Uterus (tissue), 3 donors: ENCODE measurements at regions not wholly inside any gene's neighbourhood (a gene's known extent, or its start where the extent isn't known, plus 50 kb on each side); places are given as distances from the start of the nearest gene placed in this dataset.
A peak's percentile ranks its signal among the peaks of the same experiment; 100 is the strongest.

ENCODE experiments used
- DNase-seq, 2 donors: peaks; one replicate each; pipeline ENCODE4 v3.0.0-alpha.2; 2019 to 2020
- H3K27ac ChIP-seq, 2 donors: fragments of 200-600 bp; sonication (generic); 1 replicate in 1 of 2; 2 replicates in 1 of 2; pipeline ENCODE4 v1.5.1; 2016 to 2018
- H3K27me3 ChIP-seq, 2 donors: fragments of 200-600 bp; sonication (generic); one replicate each; pipeline ENCODE4 v1.5.1; 2018 to 2019; ENCODE audit warnings: control low read depth in 1 of 2
- H3K36me3 ChIP-seq, 2 donors: fragments of 200-600 bp; sonication (generic); one replicate each; pipeline ENCODE4 v1.5.1; 2019; ENCODE audit warnings: control low read depth in 1 of 2
- H3K4me1 ChIP-seq, 2 donors: fragments of 200-600 bp; sonication (generic); one replicate each; pipeline ENCODE4 v1.5.1; 2018 to 2019; ENCODE audit warnings: control low read depth in 1 of 2
- H3K4me3 ChIP-seq, 2 donors: fragments of 200-600 bp; sonication (generic); 1 replicate in 1 of 2; 2 replicates in 1 of 2; pipeline ENCODE4 v1.5.1; 2018 to 2019; ENCODE audit warnings: mild to moderate bottlenecking in 1 of 2
- H3K9me3 ChIP-seq, 2 donors: fragments of 200-600 bp; sonication (generic); one replicate each; pipeline ENCODE4 v1.5.1; 2019; ENCODE audit warnings: control low read depth in 1 of 2
- POLR2A ChIP-seq, 2 donors: fragments of 450-650 bp; IDR thresholded peaks; one replicate each; pipeline ENCODE4 v1.6.1; 2016; ENCODE audit warnings: antibody characterized with exemption in 2 of 2, mild to moderate bottlenecking in 1 of 2, moderate library complexity in 1 of 2
- intact Hi-C: fragments of 100-400 bp; cut with DNase I; formaldehyde crosslinking; loops from one replicate; pipeline ENCODE4 v1.15.1; 2023; ENCODE audit warnings: low total_unique reads
- TF ChIP-seq, protein P1 (sequence below), 4 experiments: fragments of 200-600 bp in 2 of 4; fragments of 450-650 bp in 2 of 4; sonication (generic) in 2 of 4; IDR thresholded peaks; one replicate each; pipeline ENCODE4 v1.5.1; 2016 to 2019; ENCODE audit warnings: antibody characterized with exemption in 4 of 4, mild to moderate bottlenecking in 2 of 4, moderate library complexity in 1 of 4
- donor health status: DM: yes; HTN: yes; CAD: no.

DNA sequence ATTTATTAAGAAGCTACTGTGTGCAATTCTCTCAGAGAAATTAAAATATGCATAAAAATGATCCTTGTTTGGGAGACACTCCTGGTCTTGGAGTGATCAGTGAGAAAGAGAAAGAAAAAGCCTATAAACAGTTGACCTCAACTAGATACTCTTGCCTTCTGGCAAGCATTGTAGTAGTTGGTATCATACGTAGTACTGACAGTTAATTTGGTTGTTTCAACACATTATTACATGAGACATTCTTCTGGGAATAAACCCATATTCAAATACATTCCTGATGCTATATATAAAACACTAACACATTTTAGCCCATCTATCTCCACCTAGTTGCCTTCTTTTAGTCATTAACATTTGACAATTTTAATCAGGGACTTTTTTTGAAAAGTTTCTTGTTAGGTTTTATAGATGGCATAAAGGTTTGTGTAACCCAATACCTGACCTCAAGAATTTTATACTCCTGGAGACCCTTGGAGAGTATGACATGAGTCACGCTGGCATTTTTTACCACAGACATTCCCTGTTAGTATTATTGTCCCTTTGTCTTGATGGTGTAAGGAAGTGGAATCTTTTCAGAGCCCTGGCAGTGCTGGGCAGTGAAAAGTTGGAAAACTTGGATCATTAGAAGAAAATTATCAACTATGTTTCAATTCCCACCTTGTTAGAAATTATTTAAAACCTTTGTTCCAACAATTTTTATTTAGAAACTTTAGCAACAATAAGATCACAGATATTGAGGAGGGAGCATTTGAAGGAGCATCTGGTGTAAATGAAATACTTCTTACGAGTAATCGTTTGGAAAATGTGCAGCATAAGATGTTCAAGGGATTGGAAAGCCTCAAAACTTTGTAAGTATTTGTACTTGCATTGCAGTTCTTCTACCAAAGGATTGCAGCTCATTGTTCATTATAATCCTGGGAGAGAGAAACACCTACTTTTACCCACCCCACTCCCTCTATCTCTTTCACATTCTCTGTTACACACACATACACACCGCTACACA, 167.1 kb upstream of the PACRGL start:
- TF ChIP-seq, protein P1, sequence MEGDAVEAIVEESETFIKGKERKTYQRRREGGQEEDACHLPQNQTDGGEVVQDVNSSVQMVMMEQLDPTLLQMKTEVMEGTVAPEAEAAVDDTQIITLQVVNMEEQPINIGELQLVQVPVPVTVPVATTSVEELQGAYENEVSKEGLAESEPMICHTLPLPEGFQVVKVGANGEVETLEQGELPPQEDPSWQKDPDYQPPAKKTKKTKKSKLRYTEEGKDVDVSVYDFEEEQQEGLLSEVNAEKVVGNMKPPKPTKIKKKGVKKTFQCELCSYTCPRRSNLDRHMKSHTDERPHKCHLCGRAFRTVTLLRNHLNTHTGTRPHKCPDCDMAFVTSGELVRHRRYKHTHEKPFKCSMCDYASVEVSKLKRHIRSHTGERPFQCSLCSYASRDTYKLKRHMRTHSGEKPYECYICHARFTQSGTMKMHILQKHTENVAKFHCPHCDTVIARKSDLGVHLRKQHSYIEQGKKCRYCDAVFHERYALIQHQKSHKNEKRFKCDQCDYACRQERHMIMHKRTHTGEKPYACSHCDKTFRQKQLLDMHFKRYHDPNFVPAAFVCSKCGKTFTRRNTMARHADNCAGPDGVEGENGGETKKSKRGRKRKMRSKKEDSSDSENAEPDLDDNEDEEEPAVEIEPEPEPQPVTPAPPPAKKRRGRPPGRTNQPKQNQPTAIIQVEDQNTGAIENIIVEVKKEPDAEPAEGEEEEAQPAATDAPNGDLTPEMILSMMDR (IDR thresholded peaks at IDR 0.05): no peak
- no peak for TF ChIP-seq POLR2A (IDR thresholded peaks at IDR 0.05)
- Histone ChIP-seq H3K4me1 (no peaks in the 10 kb centered on the region), H3K4me3 (no peak overlapping the region), H3K27ac (no peak overlapping the region), H3K27me3 (no peaks in the 10 kb centered on the region), H3K9me3 (no peaks in the 10 kb centered on the region), H3K36me3 (no peaks in the 10 kb centered on the region)
- intact Hi-C loops: no loop called here
- DNase-seq: no peak

DNA sequence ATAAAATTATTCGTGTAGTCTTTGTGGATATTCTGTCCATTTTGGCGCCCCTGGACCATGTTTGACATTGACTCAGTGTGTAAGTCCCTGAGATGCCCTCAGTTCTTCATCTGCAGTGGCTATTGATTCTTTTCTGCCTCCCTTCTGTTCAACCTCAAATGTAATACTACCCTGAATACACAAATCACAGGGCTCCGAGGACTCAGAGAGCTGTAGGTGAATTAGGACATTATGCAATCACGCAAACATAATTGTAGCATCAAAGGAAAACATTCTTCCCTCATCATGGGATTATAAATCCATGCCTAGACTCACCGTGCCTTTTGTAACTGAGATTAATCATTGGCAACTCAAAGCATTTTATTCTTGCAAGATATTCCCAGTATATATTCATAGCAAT, 161.4 kb upstream of the PACRGL start:
- Histone ChIP-seq H3K36me3 (no peaks in the 10 kb centered on the region), H3K27me3 (no peaks in the 10 kb centered on the region), H3K4me1 (no peaks in the 10 kb centered on the region), H3K9me3 (no peaks in the 10 kb centered on the region), H3K27ac (no peak overlapping the region), H3K4me3 (no peak overlapping the region)
- no peak for DNase-seq
- intact Hi-C loops: no loop called here
- no peak for TF ChIP-seq POLR2A (IDR thresholded peaks at IDR 0.05)
- TF ChIP-seq, protein P1 (IDR thresholded peaks at IDR 0.05): no peak

DNA sequence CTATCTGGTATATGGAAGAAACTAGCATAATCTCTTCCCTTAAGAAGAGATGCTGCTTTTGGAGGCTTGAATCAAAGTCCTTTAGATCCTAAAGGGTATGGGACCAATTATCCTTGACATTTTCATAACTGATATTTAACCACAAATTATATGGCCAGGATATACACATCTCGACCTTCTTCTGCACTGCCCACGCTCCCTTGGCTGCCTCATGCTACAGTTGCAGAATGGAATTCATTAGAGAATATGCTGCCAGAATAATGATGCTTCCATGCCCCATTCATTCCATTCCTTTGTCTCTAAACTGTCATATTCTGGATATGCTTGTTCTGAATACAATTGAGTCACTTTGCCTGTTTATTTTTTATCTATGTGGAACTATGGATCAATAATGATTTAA, 157.1 kb upstream of the PACRGL start:
- Histone ChIP-seq H3K4me1 (no peaks in the 10 kb centered on the region), H3K9me3 (no peaks in the 10 kb centered on the region), H3K4me3 (no peak overlapping the region), H3K27ac (no peak overlapping the region), H3K27me3 (no peaks in the 10 kb centered on the region), H3K36me3 (no peaks in the 10 kb centered on the region)
- no peak for DNase-seq
- intact Hi-C loops: loop anchor here (10.0 kb wide), 1 partner anchor 118 kb away; no protein-coding TSS in a partner anchor
- TF ChIP-seq, protein P1 (IDR thresholded peaks at IDR 0.05): no peak
- TF ChIP-seq POLR2A (IDR thresholded peaks at IDR 0.05): no peak

DNA sequence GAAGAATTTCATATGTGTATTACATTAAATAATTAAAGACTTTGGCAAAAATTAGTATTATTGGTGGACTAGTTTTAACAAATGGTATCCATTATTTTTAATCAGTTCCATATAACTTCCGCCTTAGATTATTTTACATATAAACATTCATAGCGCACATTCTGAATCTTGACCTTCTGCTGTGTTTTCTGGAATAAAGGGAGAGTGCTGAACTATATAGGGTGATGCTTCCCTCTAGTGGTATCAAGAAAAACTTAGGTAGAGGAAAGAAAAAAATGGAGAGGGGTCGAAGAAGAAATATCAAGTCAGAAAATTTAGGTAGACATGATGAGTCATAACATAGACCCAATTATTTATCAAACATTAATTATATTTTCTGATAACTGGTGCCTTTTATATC, 155.6 kb upstream of the PACRGL start:
- no peak for DNase-seq
- Histone ChIP-seq H3K4me3 (no peak overlapping the region), H3K36me3 (no peaks in the 10 kb centered on the region), H3K4me1 (no peaks in the 10 kb centered on the region), H3K27ac (no peak overlapping the region), H3K9me3 (no peaks in the 10 kb centered on the region), H3K27me3 (no peaks in the 10 kb centered on the region)
- TF ChIP-seq, protein P1 (IDR thresholded peaks at IDR 0.05): peak; percentile 45 to 65 (median 58)
- TF ChIP-seq POLR2A (IDR thresholded peaks at IDR 0.05): no peak
- intact Hi-C loops: loop anchor here (10.0 kb wide), 1 partner anchor 120 kb away; no protein-coding TSS in a partner anchor

DNA sequence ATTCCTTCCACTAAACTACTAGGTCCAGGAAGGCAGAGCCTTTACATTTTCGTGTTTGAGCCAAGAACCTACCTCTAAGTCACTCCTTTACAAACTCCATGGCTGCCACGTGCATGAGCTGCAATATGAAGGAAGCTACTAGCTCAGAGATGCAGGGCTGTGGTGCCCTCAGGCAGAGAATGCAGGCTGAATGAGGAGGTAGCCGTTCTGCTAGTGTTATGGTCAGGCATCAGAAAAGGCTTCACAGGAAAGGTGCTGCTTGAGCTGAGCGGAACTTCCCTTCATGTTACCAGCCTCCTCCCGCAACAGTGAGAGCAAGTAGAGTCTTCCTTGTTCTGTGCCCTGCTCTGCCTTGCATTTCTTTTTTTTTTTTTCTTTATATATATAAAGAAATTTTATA, 148.3 kb upstream of the PACRGL start:
- no peak overlapping the region for H3K27ac ChIP-seq
- H3K27me3 ChIP-seq: no peaks in the 10 kb centered on the region
- no peaks in the 10 kb centered on the region for H3K36me3 ChIP-seq
- H3K9me3 ChIP-seq: no peaks in the 10 kb centered on the region
- no peak for TF ChIP-seq POLR2A (IDR thresholded peaks at IDR 0.05)
- TF ChIP-seq, protein P1 (IDR thresholded peaks at IDR 0.05): no peak
- H3K4me1 ChIP-seq: no peaks in the 10 kb centered on the region
- DNase-seq: no peak
- no peak overlapping the region for H3K4me3 ChIP-seq
- intact Hi-C loops: no loop called here
